SJSA1 (cell line): ENCODE measurements at regions not wholly inside any gene's neighbourhood (a gene's known extent, or its start where the extent isn't known, plus 50 kb on each side); places are given as distances from the start of the nearest gene placed in this dataset.

Experiments
- DNase-seq, 2 experiments: peaks; one replicate each; pipeline ENCODE4 v3.0.0-alpha.2; 2015 to 2020; ENCODE audit warnings: low spot score in 2 of 2, low read depth in 1 of 2
- H3K27ac ChIP-seq: fragments of 250-450 bp; sonication (Bioruptor Pico); 2 replicates; pipeline ENCODE4 v1.5.1; 2020; ENCODE audit warnings: mild to moderate bottlenecking, moderate library complexity
- H3K27me3 ChIP-seq: fragments of 250-450 bp; sonication (Bioruptor Pico); replicated peaks from 2 replicates; pipeline ENCODE4 v1.5.1; 2020; ENCODE audit warnings: mild to moderate bottlenecking, moderate library complexity
- H3K36me3 ChIP-seq: fragments of 250-450 bp; sonication (Bioruptor Pico); 2 replicates; pipeline ENCODE4 v1.5.1; 2020; ENCODE audit warnings: mild to moderate bottlenecking
- H3K4me1 ChIP-seq: fragments of 250-450 bp; sonication (Bioruptor Pico); replicated peaks from 2 replicates; pipeline ENCODE4 v1.6.1; 2021; ENCODE audit warnings: mild to moderate bottlenecking
- H3K4me3 ChIP-seq: fragments of 250-450 bp; sonication (Bioruptor Pico); 2 replicates; pipeline ENCODE4 v1.5.1; 2020; ENCODE audit warnings: mild to moderate bottlenecking
- H3K9me3 ChIP-seq: fragments of 250-450 bp; sonication (Bioruptor Pico); replicated peaks from 2 replicates; pipeline ENCODE4 v1.5.1; 2020; ENCODE audit warnings: mild to moderate bottlenecking

- no peak for DNase-seq
- H3K27ac ChIP-seq = no peak overlapping the region
- H3K36me3 ChIP-seq = no peaks in the 10 kb centered on the region
- H3K27me3 ChIP-seq = no peaks in the 10 kb centered on the region
- no peak overlapping the region for H3K4me3 ChIP-seq
- H3K4me1 ChIP-seq = no peaks in the 10 kb centered on the region
- no peaks in the 10 kb centered on the region for H3K9me3 ChIP-seq
Measured at GRCh38 chr3:107256963-107257362, 120.3 kb upstream of the CCDC54 start.

GRCh38 chr3:107258300-107258699 lies 118.9 kb upstream of the CCDC54 start:
- H3K4me1 ChIP-seq = no peaks in the 10 kb centered on the region
- no peak overlapping the region for H3K4me3 ChIP-seq
- no peaks in the 10 kb centered on the region for H3K9me3 ChIP-seq
- no peak for DNase-seq
- no peak overlapping the region for H3K27ac ChIP-seq
- no peaks in the 10 kb centered on the region for H3K27me3 ChIP-seq
- no peaks in the 10 kb centered on the region for H3K36me3 ChIP-seq

DNA sequence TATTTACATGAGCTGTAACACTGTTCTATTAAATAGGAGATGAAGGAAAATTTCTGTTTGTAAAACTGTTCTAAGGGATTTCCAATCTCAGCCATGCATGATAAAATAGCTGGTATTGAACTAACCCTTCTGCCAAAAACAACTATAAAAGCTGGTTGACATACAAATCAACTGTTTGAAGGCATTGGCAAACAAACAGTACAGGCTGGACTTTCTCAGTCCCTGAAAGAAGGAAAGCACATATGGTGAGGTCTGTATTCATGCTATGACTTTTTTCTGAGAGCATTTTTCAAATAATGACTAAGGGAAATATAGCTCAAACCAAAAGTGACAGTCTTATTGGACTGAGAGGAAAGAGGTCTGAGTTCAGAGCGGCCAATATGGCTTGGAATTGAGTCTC lies 117.0 kb upstream of the CCDC54 start:
- H3K36me3 ChIP-seq = no peaks in the 10 kb centered on the region
- DNase-seq = no peak
- H3K4me3 ChIP-seq = no peak overlapping the region
- H3K27me3 ChIP-seq = no peaks in the 10 kb centered on the region
- peaks cover 6% of the 10 kb centered on the region; the same call in 1 of the 2 replicates for H3K4me1 ChIP-seq
- no peak overlapping the region for H3K27ac ChIP-seq
- H3K9me3 ChIP-seq = no peaks in the 10 kb centered on the region

- Histone ChIP-seq H3K36me3 (no peaks in the 10 kb centered on the region), H3K9me3 (no peaks in the 10 kb centered on the region), H3K4me1 (peaks cover 6% of the 10 kb centered on the region; the same call in 1 of the 2 replicates), H3K27ac (peak overlapping the region; percentile 53), H3K4me3 (peak overlapping the region; percentile 24), H3K27me3 (no peaks in the 10 kb centered on the region)
- peak in 1 of 2 experiments; percentile 37 for DNase-seq
Measured at GRCh38 chr3:107263269-107264021, 113.8 kb upstream of the CCDC54 start.

DNA sequence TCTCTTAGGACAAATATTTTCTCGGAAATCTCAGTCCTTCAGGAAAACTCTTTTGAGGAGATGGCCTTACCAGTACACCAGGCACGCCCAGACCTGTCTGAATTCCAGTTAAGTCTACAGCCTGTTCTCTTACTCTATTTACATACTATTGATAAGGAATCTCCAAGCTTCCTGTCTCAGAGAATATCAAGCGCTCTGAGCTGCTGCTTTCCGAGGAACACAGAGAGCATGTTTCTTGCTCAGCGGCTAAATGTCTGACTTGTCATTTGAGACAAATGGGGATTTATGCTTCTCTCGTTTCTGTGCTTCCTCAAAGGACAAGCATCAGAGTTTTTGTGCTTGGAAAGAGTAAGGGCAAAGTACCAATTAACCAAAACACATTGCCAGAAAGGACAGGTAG lies 112.4 kb upstream of the CCDC54 start:
- Histone ChIP-seq H3K27ac (no peak overlapping the region), H3K9me3 (no peaks in the 10 kb centered on the region), H3K36me3 (no peaks in the 10 kb centered on the region), H3K4me1 (peaks cover 6% of the 10 kb centered on the region; the same call in 1 of the 2 replicates), H3K4me3 (no peak overlapping the region), H3K27me3 (no peaks in the 10 kb centered on the region)
- no peak for DNase-seq

DNA sequence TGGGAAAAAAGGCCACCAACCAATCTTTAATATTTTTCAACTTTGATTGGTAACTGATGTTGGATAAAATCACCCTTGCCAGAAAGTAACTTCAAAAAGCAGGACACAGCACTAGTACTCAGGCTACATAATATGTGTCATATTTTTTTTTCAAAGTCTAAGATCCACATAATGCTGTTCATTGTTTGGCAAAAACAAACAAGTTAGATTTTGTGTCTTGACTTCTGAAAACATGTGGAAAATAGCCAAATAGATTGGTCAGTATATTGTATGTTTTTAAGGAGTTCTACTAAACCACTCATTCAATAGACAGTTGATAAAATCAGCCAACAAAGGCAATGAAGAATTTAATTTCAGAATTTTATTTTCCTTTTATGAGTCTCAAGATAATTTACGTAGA lies 111.7 kb upstream of the CCDC54 start:
- Histone ChIP-seq H3K27ac (no peak overlapping the region), H3K27me3 (no peaks in the 10 kb centered on the region), H3K4me1 (peaks cover 6% of the 10 kb centered on the region; the same call in 1 of the 2 replicates), H3K36me3 (no peaks in the 10 kb centered on the region), H3K4me3 (no peak overlapping the region), H3K9me3 (no peaks in the 10 kb centered on the region)
- no peak for DNase-seq

DNA sequence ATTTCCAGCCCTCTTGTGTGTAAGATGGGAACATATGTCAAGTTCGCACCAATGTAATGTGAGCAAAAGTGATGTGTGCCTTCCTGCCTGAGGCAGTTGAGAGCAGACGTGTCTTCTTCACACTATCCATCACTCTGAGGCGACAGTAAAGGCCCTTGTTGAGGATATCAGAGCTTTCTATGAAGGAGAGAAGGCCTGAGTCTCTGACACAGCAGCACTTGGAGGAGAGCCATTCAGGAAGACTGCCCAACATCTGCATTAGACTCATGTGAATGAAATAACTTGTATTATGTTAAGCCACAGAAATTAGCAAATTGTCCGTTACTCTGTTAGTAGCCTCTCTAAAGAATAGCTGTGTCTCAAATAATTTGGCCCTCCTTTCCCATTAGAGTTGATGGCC lies 108.8 kb upstream of the CCDC54 start:
- Histone ChIP-seq H3K27me3 (no peaks in the 10 kb centered on the region), H3K4me3 (no peak overlapping the region), H3K9me3 (no peaks in the 10 kb centered on the region), H3K4me1 (peaks cover 6% of the 10 kb centered on the region; the same call in 1 of the 2 replicates), H3K27ac (no peak overlapping the region), H3K36me3 (no peaks in the 10 kb centered on the region)
- no peak for DNase-seq

DNA sequence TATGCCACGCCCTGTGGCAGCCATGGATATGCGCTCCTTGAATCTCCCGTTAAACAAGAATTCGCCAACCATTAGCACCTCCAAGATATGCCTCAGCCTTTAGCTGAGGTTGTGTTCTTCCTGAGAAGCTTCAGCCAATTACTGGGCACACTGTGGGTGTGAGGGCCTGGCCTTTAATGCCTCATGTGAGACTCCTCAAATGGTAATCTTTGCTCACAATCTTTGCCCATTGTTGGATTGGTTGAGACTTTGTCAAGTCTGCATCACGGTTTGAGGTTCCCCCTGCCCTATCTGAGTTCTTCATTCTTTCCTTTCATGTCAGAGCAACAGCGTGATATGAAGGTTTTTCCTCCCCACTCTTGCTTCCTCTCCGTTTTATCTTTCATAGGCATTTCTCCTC lies 108.1 kb upstream of the CCDC54 start:
- Histone ChIP-seq H3K27ac (no peak overlapping the region), H3K4me3 (no peak overlapping the region), H3K36me3 (no peaks in the 10 kb centered on the region), H3K27me3 (no peaks in the 10 kb centered on the region), H3K4me1 (no peaks in the 10 kb centered on the region; the same call in 1 of the 2 replicates), H3K9me3 (no peaks in the 10 kb centered on the region)
- no peak for DNase-seq

GRCh38 chr3:107271787-107272387 lies 105.4 kb upstream of the CCDC54 start:
- Histone ChIP-seq H3K9me3 (no peaks in the 10 kb centered on the region), H3K4me1 (no peaks in the 10 kb centered on the region), H3K36me3 (no peaks in the 10 kb centered on the region), H3K27ac (no peak overlapping the region), H3K4me3 (no peak overlapping the region), H3K27me3 (no peaks in the 10 kb centered on the region)
- DNase-seq = peak in 1 of 2 experiments; percentile 46

GRCh38 chr3:107272471-107272870 lies 104.8 kb upstream of the CCDC54 start:
- DNase-seq = no peak
- H3K27ac ChIP-seq = no peak overlapping the region
- no peaks in the 10 kb centered on the region for H3K4me1 ChIP-seq
- no peaks in the 10 kb centered on the region for H3K27me3 ChIP-seq
- H3K36me3 ChIP-seq = no peaks in the 10 kb centered on the region
- H3K4me3 ChIP-seq = no peak overlapping the region
- H3K9me3 ChIP-seq = no peaks in the 10 kb centered on the region

DNA sequence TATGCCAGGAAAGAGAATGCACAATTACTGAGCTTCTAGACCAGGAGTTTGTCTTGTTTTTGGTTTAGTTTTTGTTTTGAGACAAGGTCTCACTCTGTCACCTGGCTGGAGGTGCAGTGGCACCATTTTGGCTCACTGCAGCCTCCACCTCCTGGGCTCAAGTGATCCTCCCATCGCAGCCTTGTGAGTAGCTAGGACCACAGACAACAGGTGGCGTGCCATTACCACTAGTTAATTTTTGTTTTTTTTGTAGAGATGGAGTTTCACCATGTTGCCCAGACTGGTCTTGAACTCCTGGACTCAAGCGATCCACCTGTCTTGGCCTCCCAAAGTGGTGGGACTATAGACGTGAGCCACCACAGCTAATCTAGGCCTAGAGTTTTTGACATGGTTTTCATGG lies 104.4 kb upstream of the CCDC54 start:
- Histone ChIP-seq H3K36me3 (no peaks in the 10 kb centered on the region), H3K4me1 (no peaks in the 10 kb centered on the region), H3K27ac (no peak overlapping the region), H3K4me3 (no peak overlapping the region), H3K9me3 (no peaks in the 10 kb centered on the region), H3K27me3 (no peaks in the 10 kb centered on the region)
- DNase-seq = no peak

- Histone ChIP-seq H3K27me3 (no peaks in the 10 kb centered on the region), H3K4me1 (no peaks in the 10 kb centered on the region), H3K9me3 (no peaks in the 10 kb centered on the region), H3K27ac (no peak overlapping the region), H3K4me3 (no peak overlapping the region), H3K36me3 (no peaks in the 10 kb centered on the region)
- no peak for DNase-seq
Measured at GRCh38 chr3:107273771-107274170, 103.5 kb upstream of the CCDC54 start.

GRCh38 chr3:107275511-107275910 lies 101.7 kb upstream of the CCDC54 start:
- Histone ChIP-seq H3K27ac (no peak overlapping the region), H3K27me3 (no peaks in the 10 kb centered on the region), H3K4me1 (no peaks in the 10 kb centered on the region), H3K9me3 (no peaks in the 10 kb centered on the region), H3K36me3 (no peaks in the 10 kb centered on the region), H3K4me3 (no peak overlapping the region)
- no peak for DNase-seq

- Histone ChIP-seq H3K9me3 (no peaks in the 10 kb centered on the region), H3K27ac (no peak overlapping the region)
- DNase-seq = no peak
Measured at GRCh38 chr3:107283948-107284347, 93.3 kb upstream of the CCDC54 start.

More at GRCh38 chr3:107283948-107284347, 93.3 kb upstream of the CCDC54 start:
- Histone ChIP-seq H3K4me1 (peaks cover 19% of the 10 kb centered on the region), H3K4me3 (no peak overlapping the region), H3K27me3 (no peaks in the 10 kb centered on the region), H3K36me3 (no peaks in the 10 kb centered on the region)
